ENCODE measurements at regions not wholly inside any gene's neighbourhood (a gene's known extent, or its start where the extent isn't known, plus 50 kb on each side); places are given as distances from the start of the nearest gene placed in this dataset.

DNA sequence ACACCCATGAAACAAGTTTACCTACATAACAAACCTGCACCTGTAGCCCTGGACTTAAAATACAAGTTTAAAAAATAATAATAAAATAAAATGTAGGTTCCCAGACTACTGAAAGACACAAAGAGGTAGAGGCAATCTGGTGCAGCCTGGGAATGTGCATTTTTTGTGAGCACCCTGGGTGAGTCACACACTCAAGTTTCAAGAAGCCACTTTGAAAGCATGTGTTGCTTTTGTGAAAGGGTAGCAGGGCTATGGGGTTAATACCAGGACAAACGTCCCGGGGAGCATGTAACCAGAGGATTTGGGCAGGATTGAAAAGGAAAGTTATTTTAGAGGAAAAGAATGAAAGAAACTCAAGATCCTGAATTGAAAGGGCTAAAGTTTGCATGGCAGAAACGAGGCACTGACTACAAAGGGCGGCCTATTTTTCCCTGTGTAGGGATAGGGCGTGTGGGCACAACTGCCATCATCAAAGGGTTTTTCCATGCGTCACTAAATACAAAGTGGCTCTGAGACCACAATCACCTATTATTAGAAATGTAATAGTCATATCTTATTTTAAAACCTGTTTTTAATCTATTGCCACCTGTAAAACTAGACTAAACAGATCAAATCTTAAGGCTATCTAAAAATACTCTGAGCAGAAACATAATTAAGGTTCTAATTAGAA, 314.9 kb downstream of the COG6 start:
- Histone ChIP-seq H3K36me3 (ENCODE audit: control insufficient read depth, insufficient read depth, low read length) (no peaks in the 10 kb centered on the region), H3K9me3 (no peaks in the 10 kb centered on the region), H3K4me1 (no peaks in the 10 kb centered on the region), H3K4me3 (ENCODE audit: low read depth, low read length) (no peak overlapping the region), H3K27me3 (replicated peaks; ENCODE audit: control insufficient read depth, insufficient read depth, low read length) (no peaks in the 10 kb centered on the region)
- no TSS peak for BruUV-seq (replicated peaks)
- peaks cover 16% of the 10 kb centered on the region for H3K27me3 Mint-ChIP-seq (ENCODE audit: insufficient read depth, unreplicated experiment)
- peaks cover 9% of the 10 kb centered on the region for H3K9me3 Mint-ChIP-seq (ENCODE audit: unreplicated experiment)
- ChIA-PET CTCF (no interaction called here), POLR2A (no interaction called here)
- TF ChIP-seq CTCF (IDR thresholded peaks at IDR 0.05; ENCODE audit: insufficient read depth in 1 of 2, low read depth in 1 of 2, low read length in 1 of 2, severe bottlenecking in 1 of 2, unreplicated experiment in 1 of 2), result no peak
- intact Hi-C loops (cut with micrococcal nuclease; ENCODE audit: unreplicated experiment), result no loop called here
- H3K36me3 Mint-ChIP-seq (ENCODE audit: insufficient read depth, unreplicated experiment), result no peaks in the 10 kb centered on the region
- DNase-seq, result no peak
- no peaks in the 10 kb centered on the region for H3K4me1 Mint-ChIP-seq (ENCODE audit: low read depth, unreplicated experiment)
- no peak overlapping the region for H3K4me3 Mint-ChIP-seq (ENCODE audit: unreplicated experiment)
- H3K27ac Mint-ChIP-seq (ENCODE audit: unreplicated experiment), result no peak overlapping the region

- H3K27me3 Mint-ChIP-seq (ENCODE audit: insufficient read depth, unreplicated experiment), result peaks cover 16% of the 10 kb centered on the region
- H3K4me1 Mint-ChIP-seq (ENCODE audit: low read depth, unreplicated experiment), result no peaks in the 10 kb centered on the region
- H3K9me3 ChIP-seq, result no peaks in the 10 kb centered on the region
- BruUV-seq (replicated peaks), result no TSS peak
- intact Hi-C loops (cut with micrococcal nuclease; ENCODE audit: unreplicated experiment), result no loop called here
- ChIA-PET CTCF (no interaction called here), POLR2A (no interaction called here)
- H3K4me1 ChIP-seq, result no peaks in the 10 kb centered on the region
- TF ChIP-seq CTCF (IDR thresholded peaks at IDR 0.05; ENCODE audit: insufficient read depth in 1 of 2, low read depth in 1 of 2, low read length in 1 of 2, severe bottlenecking in 1 of 2, unreplicated experiment in 1 of 2), result no peak
- H3K27ac Mint-ChIP-seq (ENCODE audit: unreplicated experiment), result no peak overlapping the region
- no peaks in the 10 kb centered on the region for H3K36me3 Mint-ChIP-seq (ENCODE audit: insufficient read depth, unreplicated experiment)
- DNase-seq, result no peak
- no peak overlapping the region for H3K4me3 ChIP-seq (ENCODE audit: low read depth, low read length)
- H3K36me3 ChIP-seq (ENCODE audit: control insufficient read depth, insufficient read depth, low read length), result no peaks in the 10 kb centered on the region
- no peaks in the 10 kb centered on the region for H3K27me3 ChIP-seq (replicated peaks; ENCODE audit: control insufficient read depth, insufficient read depth, low read length)
- H3K9me3 Mint-ChIP-seq (ENCODE audit: unreplicated experiment), result peaks cover 9% of the 10 kb centered on the region
- H3K4me3 Mint-ChIP-seq (ENCODE audit: unreplicated experiment), result no peak overlapping the region
Observed at GRCh38 chr13:39971526-39971925, 316.1 kb downstream of the COG6 start.

- H3K4me1 Mint-ChIP-seq (ENCODE audit: low read depth, unreplicated experiment), result no peaks in the 10 kb centered on the region
- POLR2A ChIA-PET, result no interaction called here
- BruUV-seq (replicated peaks), result no TSS peak
- no peak overlapping the region for H3K4me3 Mint-ChIP-seq (ENCODE audit: unreplicated experiment)
- TF ChIP-seq CTCF (IDR thresholded peaks at IDR 0.05; ENCODE audit: insufficient read depth in 1 of 2, low read depth in 1 of 2, low read length in 1 of 2, severe bottlenecking in 1 of 2, unreplicated experiment in 1 of 2), result no peak
- Histone ChIP-seq H3K27me3 (replicated peaks; ENCODE audit: control insufficient read depth, insufficient read depth, low read length) (no peaks in the 10 kb centered on the region), H3K36me3 (ENCODE audit: control insufficient read depth, insufficient read depth, low read length) (no peaks in the 10 kb centered on the region), H3K4me3 (ENCODE audit: low read depth, low read length) (no peak overlapping the region), H3K9me3 (no peaks in the 10 kb centered on the region), H3K4me1 (no peaks in the 10 kb centered on the region)
- H3K27me3 Mint-ChIP-seq (ENCODE audit: insufficient read depth, unreplicated experiment), result peaks cover 21% of the 10 kb centered on the region
- intact Hi-C loops (cut with micrococcal nuclease; ENCODE audit: unreplicated experiment), result no loop called here
- no peaks in the 10 kb centered on the region for H3K36me3 Mint-ChIP-seq (ENCODE audit: insufficient read depth, unreplicated experiment)
- CTCF ChIA-PET, result no interaction called here
- no peak for DNase-seq
- H3K27ac Mint-ChIP-seq (ENCODE audit: unreplicated experiment), result no peak overlapping the region
- H3K9me3 Mint-ChIP-seq (ENCODE audit: unreplicated experiment), result no peaks in the 10 kb centered on the region
Observed at GRCh38 chr13:39976481-39976880, 321.0 kb downstream of the COG6 start.

All from Caco-2 (cell line).